Neural progenitor cell (in vitro differentiated cells): ENCODE measurements at regions not wholly inside any gene's neighbourhood (a gene's known extent, or its start where the extent isn't known, plus 50 kb on each side); places are given as distances from the start of the nearest gene placed in this dataset.

Experiments used
- DNase-seq: peaks from one replicate; pipeline ENCODE4 v3.0.0-alpha.2; 2016; ENCODE audit warnings: low spot score
- H2AFZ ChIP-seq: fragments of 200-600 bp; sonication (generic); replicated peaks from 2 replicates; pipeline ENCODE4 v1.6.1; 2016; ENCODE audit warnings: antibody characterized with exemption
- H3F3A ChIP-seq: fragments of 200-600 bp; sonication (generic); 2 replicates; pipeline ENCODE4 v1.6.1; 2016; ENCODE audit warnings: antibody characterized with exemption, low read depth
- H3K27ac ChIP-seq: fragments of 200-600 bp; sonication (generic); 2 replicates; pipeline ENCODE4 v1.5.1; 2016; ENCODE audit warnings: mild to moderate bottlenecking
- H3K27me3 ChIP-seq: fragments of 200-600 bp; sonication (generic); 2 replicates; pipeline ENCODE4 v1.6.1; 2016; ENCODE audit warnings: mild to moderate bottlenecking, moderate library complexity
- H3K36me3 ChIP-seq: fragments of 200-600 bp; sonication (generic); 2 replicates; pipeline ENCODE4 v1.5.1; 2016
- H3K4me1 ChIP-seq: fragments of 200-600 bp; sonication (generic); 2 replicates; pipeline ENCODE4 v1.6.1; 2016; ENCODE audit warnings: mixed run types
- H3K4me2 ChIP-seq: fragments of 200-600 bp; sonication (generic); 2 replicates; pipeline ENCODE4 v1.6.1; 2016
- H3K4me3 ChIP-seq: fragments of 200-600 bp; sonication (generic); 2 replicates; pipeline ENCODE4 v1.5.1; 2016
- H3K79me2 ChIP-seq: fragments of 200-600 bp; sonication (generic); 2 replicates; pipeline ENCODE4 v1.6.1; 2016; ENCODE audit warnings: low read depth
- H3K9ac ChIP-seq: fragments of 200-600 bp; sonication (generic); 2 replicates; pipeline ENCODE4 v1.6.1; 2016
- H3K9me3 ChIP-seq: fragments of 200-600 bp; sonication (generic); 2 replicates; pipeline ENCODE4 v1.5.1; 2016; ENCODE audit warnings: low read depth
- H4K20me1 ChIP-seq: fragments of 200-600 bp; sonication (generic); 2 replicates; pipeline ENCODE4 v1.6.1; 2016; ENCODE audit warnings: low read depth
- H3K27ac Mint-ChIP-seq: 3 replicates; pipeline ENCODE4 v1.8.0; 2021; ENCODE audit warnings: mixed read lengths
- H3K27me3 Mint-ChIP-seq: 2 replicates; pipeline ENCODE4 v1.8.0; 2022; ENCODE audit warnings: low read depth, mild to moderate bottlenecking, inconsistent platforms, moderate library complexity, mixed read lengths; ENCODE audit not compliant: insufficient read depth
- H3K36me3 Mint-ChIP-seq: 3 replicates; pipeline ENCODE4 v1.8.0; 2021; ENCODE audit warnings: mixed read lengths
- H3K4me1 Mint-ChIP-seq: 3 replicates; pipeline ENCODE4 v1.8.0; 2021; ENCODE audit warnings: mixed read lengths
- H3K4me3 Mint-ChIP-seq: 3 replicates; pipeline ENCODE4 v1.8.0; 2021; ENCODE audit warnings: mild to moderate bottlenecking, moderate library complexity, mixed read lengths
- H3K9me3 Mint-ChIP-seq: 3 replicates; pipeline ENCODE4 v1.8.0; 2020; ENCODE audit warnings: mixed read lengths
- CTCF ChIP-seq: fragments of 200-600 bp; sonication (generic); IDR thresholded peaks from 2 replicates; pipeline ENCODE4 v1.5.1; 2017; ENCODE audit warnings: antibody characterized with exemption, mild to moderate bottlenecking
- EZH2 ChIP-seq: fragments of 200-600 bp; sonication (generic); IDR thresholded peaks from 2 replicates; pipeline ENCODE4 v1.6.1; 2017; ENCODE audit warnings: antibody characterized with exemption, mild to moderate bottlenecking, moderate library complexity
- EZH2phosphoT487 ChIP-seq: fragments of 200-600 bp; sonication (generic); IDR thresholded peaks from 2 replicates; pipeline ENCODE4 v1.6.1; 2017; ENCODE audit warnings: antibody characterized with exemption

DNA sequence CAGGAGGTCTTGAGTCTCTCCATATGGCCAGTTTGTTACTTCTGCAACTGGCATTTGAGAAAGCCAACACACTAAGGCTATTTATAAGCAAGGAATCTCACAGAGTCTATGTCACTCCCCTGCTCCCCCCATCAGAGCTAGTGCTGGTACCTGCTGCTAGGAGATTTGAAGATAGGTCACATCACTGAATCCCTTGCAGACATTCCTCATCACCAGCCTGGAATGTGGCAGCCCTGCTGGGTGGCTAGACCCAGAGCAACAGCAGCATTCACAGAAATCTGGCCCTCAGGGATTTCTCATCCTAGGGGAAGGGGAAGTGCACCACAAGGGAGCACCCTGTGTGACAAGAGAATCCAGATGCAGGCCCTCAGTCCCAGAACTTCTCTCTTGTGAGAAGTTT, 672.1 kb downstream of the HACE1 start:
- H3K4me1 Mint-ChIP-seq, result no peaks in the 10 kb centered on the region

DNA sequence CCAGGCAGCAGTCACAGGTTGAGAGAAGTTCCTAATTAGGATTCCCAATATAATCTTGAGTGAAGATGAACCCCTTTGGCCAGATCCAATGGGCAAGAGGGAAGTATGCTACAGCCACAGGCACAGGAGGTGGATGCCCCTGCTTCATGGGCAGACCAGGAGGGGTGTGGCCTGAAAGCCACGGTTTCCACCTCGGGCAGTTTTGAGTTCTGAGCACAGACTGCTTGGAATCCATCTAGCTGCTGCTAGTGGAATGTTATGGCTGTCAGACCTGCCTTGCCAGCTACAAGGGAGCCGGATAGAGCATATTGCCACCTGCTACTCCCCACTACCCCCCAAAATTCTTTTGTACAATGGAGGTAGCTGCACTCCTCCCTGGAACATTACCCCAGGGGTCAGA, 672.9 kb downstream of the HACE1 start:
- no peak overlapping the region for H3K4me3 Mint-ChIP-seq
- no peaks in the 10 kb centered on the region for H3K36me3 ChIP-seq
- no peak overlapping the region for H3K4me2 ChIP-seq
- H3K36me3 Mint-ChIP-seq, result no peaks in the 10 kb centered on the region
- H3K27ac Mint-ChIP-seq, result no peak overlapping the region
- H3K27me3 ChIP-seq, result no peaks in the 10 kb centered on the region
- H4K20me1 ChIP-seq, result no peaks in the 10 kb centered on the region
- no peaks in the 10 kb centered on the region for H3K4me1 Mint-ChIP-seq
- no peak for TF ChIP-seq EZH2phosphoT487
- no peak for TF ChIP-seq EZH2
- no peak for TF ChIP-seq CTCF
- no peak overlapping the region for H3K27ac ChIP-seq
- no peaks in the 10 kb centered on the region for H3K4me1 ChIP-seq
- no peak overlapping the region for H2AFZ ChIP-seq
- peaks cover 9% of the 10 kb centered on the region for H3K9me3 Mint-ChIP-seq
- H3K27me3 Mint-ChIP-seq, result no peaks in the 10 kb centered on the region
- H3K9ac ChIP-seq, result no peak overlapping the region
- DNase-seq, result no peak
- no peaks in the 10 kb centered on the region for H3K79me2 ChIP-seq
- no peaks in the 10 kb centered on the region for H3K9me3 ChIP-seq
- H3K4me3 ChIP-seq, result no peak overlapping the region
- H3F3A ChIP-seq, result no peaks in the 10 kb centered on the region

More for the DNA sequence above, 672.1 kb downstream of the HACE1 start:
- H3K4me3 Mint-ChIP-seq, result no peak overlapping the region
- TF ChIP-seq EZH2, result no peak
- TF ChIP-seq EZH2phosphoT487, result no peak
- H3K4me3 ChIP-seq, result no peak overlapping the region
- no peaks in the 10 kb centered on the region for H3K27me3 ChIP-seq
- no peak overlapping the region for H3K27ac ChIP-seq
- no peak overlapping the region for H2AFZ ChIP-seq
- no peak overlapping the region for H3K27ac Mint-ChIP-seq
- H3K27me3 Mint-ChIP-seq, result no peaks in the 10 kb centered on the region
- no peaks in the 10 kb centered on the region for H3F3A ChIP-seq
- H3K36me3 Mint-ChIP-seq, result no peaks in the 10 kb centered on the region
- H4K20me1 ChIP-seq, result no peaks in the 10 kb centered on the region
- H3K9me3 Mint-ChIP-seq, result peaks cover 15% of the 10 kb centered on the region
- H3K4me1 ChIP-seq, result no peaks in the 10 kb centered on the region
- H3K36me3 ChIP-seq, result no peaks in the 10 kb centered on the region
- H3K9ac ChIP-seq, result no peak overlapping the region
- no peak overlapping the region for H3K4me2 ChIP-seq
- peak; percentile 3 for DNase-seq
- H3K79me2 ChIP-seq, result no peaks in the 10 kb centered on the region
- no peaks in the 10 kb centered on the region for H3K9me3 ChIP-seq

DNA sequence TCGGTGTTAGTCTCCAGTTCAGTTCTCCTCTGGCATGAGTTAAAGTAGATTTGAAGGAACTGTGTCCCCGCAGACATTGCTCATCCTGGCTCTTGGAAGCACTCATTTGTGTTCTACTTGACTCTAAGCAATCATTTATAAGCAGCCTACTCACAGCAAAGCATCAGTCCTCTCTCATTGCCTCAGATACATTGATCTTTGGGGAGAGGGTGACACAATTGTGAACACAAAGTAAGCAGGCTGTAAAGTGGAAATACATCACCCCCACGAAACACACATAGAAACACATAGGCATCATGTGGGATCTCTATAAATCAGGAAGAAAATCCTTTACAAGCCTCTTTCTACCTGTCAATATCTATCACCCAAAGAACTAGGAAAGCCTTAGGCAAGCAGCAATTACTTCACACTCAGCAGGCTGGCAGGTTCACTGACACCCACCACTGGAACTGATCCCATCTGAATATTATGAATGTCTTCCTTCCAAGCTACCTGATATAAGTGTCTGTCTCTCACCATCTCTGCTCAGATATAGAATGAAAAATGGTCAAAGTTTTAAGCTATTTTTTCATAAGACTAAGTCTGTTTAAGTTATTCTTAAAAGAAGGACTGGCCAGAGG, 675.8 kb downstream of the HACE1 start:
- H3K4me1 ChIP-seq, result no peaks in the 10 kb centered on the region
- H2AFZ ChIP-seq, result no peak overlapping the region
- H3K27me3 Mint-ChIP-seq, result no peaks in the 10 kb centered on the region
- no peaks in the 10 kb centered on the region for H3K36me3 ChIP-seq
- no peaks in the 10 kb centered on the region for H3K9me3 ChIP-seq
- H3K4me2 ChIP-seq, result no peak overlapping the region
- H3K4me1 Mint-ChIP-seq, result no peaks in the 10 kb centered on the region
- H3K79me2 ChIP-seq, result no peaks in the 10 kb centered on the region
- no peak for DNase-seq
- TF ChIP-seq EZH2phosphoT487, result no peak
- TF ChIP-seq EZH2, result no peak
- TF ChIP-seq CTCF, result no peak
- no peak overlapping the region for H3K4me3 ChIP-seq
- H3K4me3 Mint-ChIP-seq, result no peak overlapping the region
- H3K27ac Mint-ChIP-seq, result no peak overlapping the region
- H3K9ac ChIP-seq, result no peak overlapping the region
- no peaks in the 10 kb centered on the region for H3K9me3 Mint-ChIP-seq
- H3K36me3 Mint-ChIP-seq, result no peaks in the 10 kb centered on the region
- H3K27ac ChIP-seq, result no peak overlapping the region
- H4K20me1 ChIP-seq, result no peaks in the 10 kb centered on the region
- H3K27me3 ChIP-seq, result no peaks in the 10 kb centered on the region
- no peaks in the 10 kb centered on the region for H3F3A ChIP-seq

- no peak for DNase-seq
- no peak overlapping the region for H3K27ac ChIP-seq
- H3K9me3 ChIP-seq, result no peaks in the 10 kb centered on the region
- H3K27me3 ChIP-seq, result no peaks in the 10 kb centered on the region
- H3K9me3 Mint-ChIP-seq, result no peaks in the 10 kb centered on the region
- no peaks in the 10 kb centered on the region for H4K20me1 ChIP-seq
- TF ChIP-seq CTCF, result no peak
- TF ChIP-seq EZH2, result no peak
- no peak for TF ChIP-seq EZH2phosphoT487
- no peaks in the 10 kb centered on the region for H3K36me3 Mint-ChIP-seq
- no peaks in the 10 kb centered on the region for H3K4me1 Mint-ChIP-seq
- no peak overlapping the region for H3K4me3 ChIP-seq
- H2AFZ ChIP-seq, result no peak overlapping the region
- H3K4me2 ChIP-seq, result no peak overlapping the region
- no peaks in the 10 kb centered on the region for H3F3A ChIP-seq
- no peaks in the 10 kb centered on the region for H3K36me3 ChIP-seq
- H3K79me2 ChIP-seq, result no peaks in the 10 kb centered on the region
- no peak overlapping the region for H3K4me3 Mint-ChIP-seq
- no peak overlapping the region for H3K9ac ChIP-seq
- H3K4me1 ChIP-seq, result no peaks in the 10 kb centered on the region
- H3K27me3 Mint-ChIP-seq, result no peaks in the 10 kb centered on the region
- H3K27ac Mint-ChIP-seq, result no peak overlapping the region
Observed at GRCh38 chr6:104182811-104183210, 676.9 kb downstream of the HACE1 start.
